ENCODE measurements at regions not wholly inside any gene's neighbourhood (a gene's known extent, or its start where the extent isn't known, plus 50 kb on each side); places are given as distances from the start of the nearest gene placed in this dataset.
"Not testable (repeated sequence)": the region's sequence is repeated elsewhere in the genome, so short reads cannot be mapped to it uniquely, and the experiment has no call there.

- TF ChIP-seq CTCF (IDR thresholded peaks at IDR 0.05; ENCODE audit: insufficient read depth, low read depth, low read length, missing control alignments): no peak
- DNase-seq (ENCODE audit: low read depth): no peak
- H3K4me3 ChIP-seq (ENCODE audit: low read length): no peak overlapping the region
Measured at GRCh38 chr7:148489678-148490077, 100.9 kb upstream of the C7orf33 start.

DNA sequence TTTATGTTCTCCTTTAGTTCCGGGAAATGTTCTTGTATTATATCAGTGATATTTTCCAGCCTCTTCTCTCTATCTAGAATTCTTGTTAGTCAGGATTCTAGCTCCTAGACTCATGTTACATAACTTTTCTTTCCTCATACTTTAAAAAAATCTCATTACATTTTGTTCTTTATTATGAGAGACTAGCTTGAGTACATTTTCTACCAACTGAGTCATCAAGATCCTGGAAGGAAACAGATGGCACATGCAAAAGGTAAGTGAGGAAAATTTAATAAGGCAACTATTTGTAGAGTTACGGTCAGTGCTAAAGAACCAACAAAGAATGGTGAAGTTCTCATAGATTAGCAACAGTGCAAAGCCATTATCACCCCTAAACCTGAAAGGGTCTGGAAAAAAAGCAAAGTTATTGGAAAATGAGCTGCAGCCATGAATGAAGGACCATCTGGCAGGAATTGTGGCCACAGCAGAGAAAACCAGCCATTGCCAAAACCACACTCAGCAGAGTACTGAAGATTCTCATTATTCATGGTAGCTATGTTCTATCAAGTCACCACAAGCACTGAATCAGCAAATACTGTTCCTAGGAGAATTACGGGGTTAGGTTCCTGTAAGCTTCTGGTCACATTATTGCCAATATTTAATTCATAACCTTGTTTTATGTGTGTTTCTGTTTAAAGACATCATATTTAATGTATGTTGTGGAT, 98.3 kb upstream of the C7orf33 start:
- H3K4me3 ChIP-seq (ENCODE audit: low read length): no peak overlapping the region
- DNase-seq (ENCODE audit: low read depth): peak; percentile 74
- TF ChIP-seq CTCF (IDR thresholded peaks at IDR 0.05; ENCODE audit: insufficient read depth, low read depth, low read length, missing control alignments): no peak

DNA sequence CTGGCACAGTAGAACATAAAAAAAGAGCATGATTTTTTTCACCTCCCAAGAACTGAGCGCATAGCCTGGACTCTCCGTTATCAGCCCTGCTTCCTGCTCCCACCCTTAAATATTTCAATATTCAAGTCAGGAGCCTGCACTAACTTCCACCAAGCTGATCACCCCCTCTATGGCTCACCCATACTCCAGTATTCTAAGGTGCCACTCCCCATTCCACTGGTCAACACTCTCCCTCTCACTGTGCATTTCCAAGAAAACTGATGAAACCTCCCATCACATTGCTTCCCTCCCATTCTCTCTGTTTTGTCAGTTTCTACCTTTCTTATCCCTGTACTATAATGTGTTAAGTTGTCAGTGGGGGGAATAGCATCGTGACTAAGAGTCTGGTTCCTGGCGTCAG, 95.0 kb upstream of the C7orf33 start:
- TF ChIP-seq CTCF (IDR thresholded peaks at IDR 0.05; ENCODE audit: insufficient read depth, low read depth, low read length, missing control alignments): no peak
- DNase-seq (ENCODE audit: low read depth): no peak
- H3K4me3 ChIP-seq (ENCODE audit: low read length): no peak overlapping the region

GRCh38 chr7:148500978-148501377, 89.6 kb upstream of the C7orf33 start:
- no peak overlapping the region for H3K4me3 ChIP-seq (ENCODE audit: low read length)
- no peak for DNase-seq (ENCODE audit: low read depth)
- no peak for TF ChIP-seq CTCF (IDR thresholded peaks at IDR 0.05; ENCODE audit: insufficient read depth, low read depth, low read length, missing control alignments)

- no peak overlapping the region for H3K4me3 ChIP-seq (ENCODE audit: low read length)
- TF ChIP-seq CTCF (IDR thresholded peaks at IDR 0.05; ENCODE audit: insufficient read depth, low read depth, low read length, missing control alignments): peak; percentile 61
- DNase-seq (ENCODE audit: low read depth): peak; percentile 41
Measured at GRCh38 chr7:148503900-148504487, 86.6 kb upstream of the C7orf33 start.

GRCh38 chr7:148505645-148506375, 84.8 kb upstream of the C7orf33 start:
- no peak overlapping the region for H3K4me3 ChIP-seq (ENCODE audit: low read length)
- no peak for TF ChIP-seq CTCF (IDR thresholded peaks at IDR 0.05; ENCODE audit: insufficient read depth, low read depth, low read length, missing control alignments)
- no peak for DNase-seq (ENCODE audit: low read depth)

GRCh38 chr7:148507064-148507573, 83.4 kb upstream of the C7orf33 start:
- DNase-seq (ENCODE audit: low read depth); H3K4me3 ChIP-seq (ENCODE audit: low read length): not testable (repeated sequence)

All from epithelial cell of esophagus (primary cell).